SK-N-SH (cell line): ENCODE measurements at regions not wholly inside any gene's neighbourhood (a gene's known extent, or its start where the extent isn't known, plus 50 kb on each side); places are given as distances from the start of the nearest gene placed in this dataset.

Experiments used
- CTCF ChIA-PET: fragments of 300-600, 350-600 bp; formaldehyde crosslinking; extraction: SDS; loops from one replicate; lab custom pipeline; 2021; lab: Yijun Ruan, JAX
- POLR2A ChIA-PET: fragments of 350-600 bp; sonication (Branson Sonifier 250); formaldehyde crosslinking; extraction: SDS; loops from one replicate; lab custom pipeline; 2020; ENCODE audit warnings: antibody characterized with exemption, inconsistent platforms; lab: Yijun Ruan, JAX
- DNase-seq: peaks from one replicate; pipeline ENCODE4 v3.0.0; 2012
- H2AFZ ChIP-seq: fragments of 200-600 bp; sonication (generic); 2 replicates; pipeline ENCODE4 v1.8.1; 2016; ENCODE audit warnings: antibody characterized with exemption, mild to moderate bottlenecking, low read depth
- H3F3A ChIP-seq: fragments of 200-600 bp; sonication (generic); replicated peaks from 2 replicates; pipeline ENCODE3; 2016; ENCODE audit warnings: antibody characterized with exemption, mild to moderate bottlenecking; ENCODE audit not compliant: insufficient read depth
- H3K27ac ChIP-seq, 2 experiments: fragments of 200-500 bp in 1 of 2; fragments of 200-600 bp in 1 of 2; sonication (Bioruptor generic) in 1 of 2; sonication (generic), shearing (Covaris generic) in 1 of 2; 2 replicates each; pipeline versions ENCODE4 v1.5.1 to v1.6.1; 2014 to 2016; ENCODE audit warnings: low read depth in 2 of 2, inconsistent platforms in 1 of 2, low read length in 1 of 2, mild to moderate bottlenecking in 1 of 2, mixed read lengths in 1 of 2
- H3K27me3 ChIP-seq: fragments of 200-600 bp; sonication (generic), shearing (Covaris generic); 2 replicates; pipeline ENCODE4 v1.6.1; 2016; ENCODE audit warnings: mixed run types; ENCODE audit not compliant: insufficient read depth
- H3K36me3 ChIP-seq, 2 experiments: fragments of 200-500 bp in 1 of 2; fragments of 200-600 bp in 1 of 2; sonication (Bioruptor generic) in 1 of 2; sonication (generic) in 1 of 2; replicated peaks in 1 of 2; 2 replicates each; pipeline versions ENCODE3 to v1.5.1; 2014 to 2016; ENCODE audit warnings: low read length in 1 of 2, mild to moderate bottlenecking in 1 of 2; ENCODE audit not compliant: insufficient read depth in 2 of 2, control insufficient read depth in 1 of 2
- H3K4me1 ChIP-seq, 2 experiments: fragments of 200-500 bp in 1 of 2; fragments of 200-600 bp in 1 of 2; sonication (Bioruptor generic) in 1 of 2; sonication (generic), shearing (Covaris generic) in 1 of 2; 2 replicates each; pipeline versions ENCODE4 v1.5.1 to v1.6.1; 2014 to 2016; ENCODE audit warnings: low read depth in 1 of 2, low read length in 1 of 2, mixed run types in 1 of 2; ENCODE audit not compliant: insufficient read depth in 2 of 2, control insufficient read depth in 1 of 2
- H3K4me2 ChIP-seq: fragments of 200-600 bp; sonication (generic), shearing (Covaris generic); 2 replicates; pipeline ENCODE4 v1.6.1; 2017; ENCODE audit warnings: mixed run types
- H3K4me3 ChIP-seq, 2 experiments: fragments of 200-500 bp in 1 of 2; fragments of 200-600 bp in 1 of 2; sonication (Bioruptor generic) in 1 of 2; sonication (generic), shearing (Covaris generic) in 1 of 2; 2 replicates each; pipeline versions ENCODE4 v1.5.1 to v1.8.1; 2014 to 2016; ENCODE audit warnings: low read depth in 2 of 2, inconsistent platforms in 1 of 2, low read length in 1 of 2, mild to moderate bottlenecking in 1 of 2, mixed read lengths in 1 of 2, moderate library complexity in 1 of 2
- H3K79me2 ChIP-seq: fragments of 200-600 bp; sonication (generic); 2 replicates; pipeline ENCODE4 v1.8.1; 2017; ENCODE audit warnings: mild to moderate bottlenecking; ENCODE audit not compliant: insufficient read depth
- H3K9ac ChIP-seq: fragments of 200-600 bp; sonication (generic); 2 replicates; pipeline ENCODE4 v1.6.1; 2017; ENCODE audit warnings: mixed run types
- H3K9me2 ChIP-seq: fragments of 200-600 bp; sonication (generic); 2 replicates; pipeline ENCODE4 v1.6.1; 2017; ENCODE audit warnings: mixed run types
- H3K9me3 ChIP-seq: fragments of 200-600 bp; sonication (generic); 2 replicates; pipeline ENCODE4 v1.6.1; 2017; ENCODE audit warnings: mixed run types, mild to moderate bottlenecking, moderate library complexity
- H4K20me1 ChIP-seq: fragments of 200-600 bp; sonication (generic); 2 replicates; pipeline ENCODE4 v1.6.1; 2017; ENCODE audit warnings: mild to moderate bottlenecking, mixed run types; ENCODE audit not compliant: insufficient read depth
- CHD2 ChIP-seq: fragments of 150-350 bp; IDR thresholded peaks from 2 replicates; pipeline ENCODE4 v1.6.1; 2018; ENCODE audit warnings: low read length; ENCODE audit not compliant: partially characterized antibody
- EP300 ChIP-seq, 2 experiments: IDR thresholded peaks; 2 replicates each; pipeline versions ENCODE4 v1.4.0 to v1.6.1; 2012; ENCODE audit warnings: borderline replicate concordance in 1 of 2, low read depth in 1 of 2, low read length in 1 of 2
- GABPA ChIP-seq: IDR thresholded peaks from 2 replicates; pipeline ENCODE4 v1.4.0; 2012; ENCODE audit warnings: low read depth, mild to moderate bottlenecking
- JUND ChIP-seq: IDR thresholded peaks from 2 replicates; pipeline ENCODE4 v1.4.0; 2012
- MEF2A ChIP-seq: IDR thresholded peaks from 2 replicates; pipeline ENCODE4 v1.4.0; 2012; ENCODE audit warnings: low read depth, borderline replicate concordance
- MXI1 ChIP-seq: IDR thresholded peaks from 2 replicates; pipeline ENCODE4 v1.6.1; 2012; ENCODE audit warnings: mild to moderate bottlenecking, low read depth, low read length, improper control_type of control experiment
- NFIC ChIP-seq: IDR thresholded peaks from 2 replicates; pipeline ENCODE4 v1.4.0; 2012; ENCODE audit warnings: borderline replicate concordance
- NRF1 ChIP-seq: IDR thresholded peaks from 2 replicates; pipeline ENCODE4 v1.6.1; 2012; ENCODE audit warnings: low read depth, mild to moderate bottlenecking, low read length
- POLR2AphosphoS5 ChIP-seq: IDR thresholded peaks from 2 replicates; pipeline ENCODE4 v1.6.1; 2012; ENCODE audit warnings: low read depth, low read length
- RAD21 ChIP-seq: IDR thresholded peaks from 2 replicates; pipeline ENCODE4 v1.6.1; 2012; ENCODE audit warnings: mild to moderate bottlenecking, low read length
- RCOR1 ChIP-seq: fragments of 150-350 bp; IDR thresholded peaks from 2 replicates; pipeline ENCODE4 v1.6.1; 2017; ENCODE audit warnings: antibody characterized with exemption, low read length
- TEAD4 ChIP-seq: IDR thresholded peaks from 2 replicates; pipeline ENCODE4 v1.4.0; 2012; ENCODE audit warnings: mild to moderate bottlenecking, borderline replicate concordance; ENCODE audit not compliant: insufficient read depth
- WGBS: methylation state at CpG from one replicate; pipeline ENCODE4 v1.1.6; 2017; ENCODE audit warnings: low lambda C conversion rate; 5-methylcytosine and 5-hydroxymethylcytosine counted together
- TF ChIP-seq, protein P1 (sequence below): fragments of 150-350 bp; IDR thresholded peaks from 2 replicates; pipeline ENCODE4 v1.6.1; 2016; ENCODE audit warnings: mild to moderate bottlenecking, low read depth, low read length
- TF ChIP-seq, protein P2 (sequence below): IDR thresholded peaks from 2 replicates; pipeline ENCODE4 v1.4.0; 2012; ENCODE audit warnings: low read depth, borderline replicate concordance
- TF ChIP-seq, protein P3 (sequence below): IDR thresholded peaks from 2 replicates; pipeline ENCODE4 v1.6.1; 2012; ENCODE audit warnings: mild to moderate bottlenecking, low read depth, low read length, moderate library complexity
- TF ChIP-seq, protein P4 (sequence below): IDR thresholded peaks from 2 replicates; pipeline ENCODE4 v1.4.0; 2012; ENCODE audit warnings: low read depth, borderline replicate concordance
- TF ChIP-seq, protein P5 (sequence below): fragments of 150-350 bp; IDR thresholded peaks from 2 replicates; pipeline ENCODE4 v1.6.1; 2017; ENCODE audit warnings: antibody characterized with exemption, low read length, low read depth, borderline replicate concordance
- TF ChIP-seq, protein P6 (sequence below): fragments of 200-600 bp; sonication (generic); IDR thresholded peaks from 2 replicates; pipeline ENCODE4 v1.6.1; 2017; ENCODE audit warnings: antibody characterized with exemption, mild to moderate bottlenecking, moderate library complexity

DNA sequence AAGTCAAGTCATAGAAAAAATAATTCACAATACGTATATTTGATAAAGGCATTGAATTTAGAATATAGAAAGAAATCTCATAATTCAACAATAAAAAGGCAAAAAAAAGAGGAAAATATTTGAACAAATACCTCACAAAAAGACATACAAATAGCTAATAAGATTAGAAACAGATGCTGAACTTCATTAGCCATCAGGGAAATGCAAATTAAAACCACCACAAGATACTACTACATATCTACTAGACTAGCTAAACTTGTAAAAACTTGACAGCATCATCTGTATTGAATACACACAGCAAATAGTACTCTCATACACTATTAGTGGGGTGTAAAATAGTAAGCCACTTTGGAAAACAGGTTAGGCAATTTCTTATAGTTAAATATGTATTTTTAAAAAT, 128.7 kb upstream of the TLL1 start:
- Histone ChIP-seq H4K20me1 (no peaks in the 10 kb centered on the region), H3K4me3 (no peak overlapping the region), H2AFZ (no peak overlapping the region), H3K9me2 (no peaks in the 10 kb centered on the region), H3K9me3 (no peaks in the 10 kb centered on the region), H3K27me3 (no peaks in the 10 kb centered on the region), H3K36me3 (no peaks in the 10 kb centered on the region), H3F3A (no peaks in the 10 kb centered on the region), H3K27ac (no peak overlapping the region), H3K79me2 (no peaks in the 10 kb centered on the region; the same call in 1 of the 2 replicates), H3K9ac (no peak overlapping the region), H3K4me1 (no peaks in the 10 kb centered on the region; a peak in 1 of 4 replicates), H3K4me2 (no peak overlapping the region)
- ChIA-PET POLR2A (no interaction called here), CTCF (no interaction called here)
- WGBS, result 33% methylated on average over 1 of the region's 1 CpG
- TF ChIP-seq, protein P1, sequence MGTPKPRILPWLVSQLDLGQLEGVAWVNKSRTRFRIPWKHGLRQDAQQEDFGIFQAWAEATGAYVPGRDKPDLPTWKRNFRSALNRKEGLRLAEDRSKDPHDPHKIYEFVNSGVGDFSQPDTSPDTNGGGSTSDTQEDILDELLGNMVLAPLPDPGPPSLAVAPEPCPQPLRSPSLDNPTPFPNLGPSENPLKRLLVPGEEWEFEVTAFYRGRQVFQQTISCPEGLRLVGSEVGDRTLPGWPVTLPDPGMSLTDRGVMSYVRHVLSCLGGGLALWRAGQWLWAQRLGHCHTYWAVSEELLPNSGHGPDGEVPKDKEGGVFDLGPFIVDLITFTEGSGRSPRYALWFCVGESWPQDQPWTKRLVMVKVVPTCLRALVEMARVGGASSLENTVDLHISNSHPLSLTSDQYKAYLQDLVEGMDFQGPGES, result no peak
- TF ChIP-seq RCOR1, result no peak
- no peak for DNase-seq

DNA sequence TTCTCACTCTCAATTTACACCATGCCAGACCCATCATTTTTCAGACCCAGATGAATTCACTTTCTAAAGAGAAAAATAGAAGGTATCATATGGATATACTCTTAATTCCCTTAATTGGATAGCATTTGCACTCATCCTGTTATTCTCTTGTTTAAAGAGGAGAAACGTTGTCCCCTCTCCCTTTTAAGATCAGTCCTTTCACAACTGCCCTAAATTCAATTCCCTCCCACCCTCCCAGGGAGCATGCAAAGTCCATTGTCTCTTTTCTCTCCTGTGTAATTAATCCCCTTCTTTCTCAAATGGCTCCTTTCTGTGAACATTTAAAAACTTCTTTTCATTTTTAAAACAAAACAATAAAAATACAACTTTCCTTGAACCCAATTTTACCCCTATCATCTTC, 124.7 kb upstream of the TLL1 start:
- Histone ChIP-seq H3K79me2 (no peaks in the 10 kb centered on the region), H3K9ac (no peak overlapping the region), H3K36me3 (no peaks in the 10 kb centered on the region), H3K27ac (no peak overlapping the region), H3K9me2 (no peaks in the 10 kb centered on the region), H3F3A (no peaks in the 10 kb centered on the region), H3K4me1 (no peaks in the 10 kb centered on the region), H3K9me3 (no peaks in the 10 kb centered on the region), H3K4me3 (no peak overlapping the region), H3K4me2 (no peak overlapping the region), H2AFZ (no peak overlapping the region), H4K20me1 (no peaks in the 10 kb centered on the region), H3K27me3 (no peaks in the 10 kb centered on the region)
- no peak for TF ChIP-seq MEF2A
- no peak for TF ChIP-seq CHD2
- TF ChIP-seq, protein P2, sequence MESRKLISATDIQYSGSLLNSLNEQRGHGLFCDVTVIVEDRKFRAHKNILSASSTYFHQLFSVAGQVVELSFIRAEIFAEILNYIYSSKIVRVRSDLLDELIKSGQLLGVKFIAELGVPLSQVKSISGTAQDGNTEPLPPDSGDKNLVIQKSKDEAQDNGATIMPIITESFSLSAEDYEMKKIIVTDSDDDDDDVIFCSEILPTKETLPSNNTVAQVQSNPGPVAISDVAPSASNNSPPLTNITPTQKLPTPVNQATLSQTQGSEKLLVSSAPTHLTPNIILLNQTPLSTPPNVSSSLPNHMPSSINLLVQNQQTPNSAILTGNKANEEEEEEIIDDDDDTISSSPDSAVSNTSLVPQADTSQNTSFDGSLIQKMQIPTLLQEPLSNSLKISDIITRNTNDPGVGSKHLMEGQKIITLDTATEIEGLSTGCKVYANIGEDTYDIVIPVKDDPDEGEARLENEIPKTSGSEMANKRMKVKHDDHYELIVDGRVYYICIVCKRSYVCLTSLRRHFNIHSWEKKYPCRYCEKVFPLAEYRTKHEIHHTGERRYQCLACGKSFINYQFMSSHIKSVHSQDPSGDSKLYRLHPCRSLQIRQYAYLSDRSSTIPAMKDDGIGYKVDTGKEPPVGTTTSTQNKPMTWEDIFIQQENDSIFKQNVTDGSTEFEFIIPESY, result no peak
- TF ChIP-seq POLR2AphosphoS5, result no peak
- TF ChIP-seq, protein P3, sequence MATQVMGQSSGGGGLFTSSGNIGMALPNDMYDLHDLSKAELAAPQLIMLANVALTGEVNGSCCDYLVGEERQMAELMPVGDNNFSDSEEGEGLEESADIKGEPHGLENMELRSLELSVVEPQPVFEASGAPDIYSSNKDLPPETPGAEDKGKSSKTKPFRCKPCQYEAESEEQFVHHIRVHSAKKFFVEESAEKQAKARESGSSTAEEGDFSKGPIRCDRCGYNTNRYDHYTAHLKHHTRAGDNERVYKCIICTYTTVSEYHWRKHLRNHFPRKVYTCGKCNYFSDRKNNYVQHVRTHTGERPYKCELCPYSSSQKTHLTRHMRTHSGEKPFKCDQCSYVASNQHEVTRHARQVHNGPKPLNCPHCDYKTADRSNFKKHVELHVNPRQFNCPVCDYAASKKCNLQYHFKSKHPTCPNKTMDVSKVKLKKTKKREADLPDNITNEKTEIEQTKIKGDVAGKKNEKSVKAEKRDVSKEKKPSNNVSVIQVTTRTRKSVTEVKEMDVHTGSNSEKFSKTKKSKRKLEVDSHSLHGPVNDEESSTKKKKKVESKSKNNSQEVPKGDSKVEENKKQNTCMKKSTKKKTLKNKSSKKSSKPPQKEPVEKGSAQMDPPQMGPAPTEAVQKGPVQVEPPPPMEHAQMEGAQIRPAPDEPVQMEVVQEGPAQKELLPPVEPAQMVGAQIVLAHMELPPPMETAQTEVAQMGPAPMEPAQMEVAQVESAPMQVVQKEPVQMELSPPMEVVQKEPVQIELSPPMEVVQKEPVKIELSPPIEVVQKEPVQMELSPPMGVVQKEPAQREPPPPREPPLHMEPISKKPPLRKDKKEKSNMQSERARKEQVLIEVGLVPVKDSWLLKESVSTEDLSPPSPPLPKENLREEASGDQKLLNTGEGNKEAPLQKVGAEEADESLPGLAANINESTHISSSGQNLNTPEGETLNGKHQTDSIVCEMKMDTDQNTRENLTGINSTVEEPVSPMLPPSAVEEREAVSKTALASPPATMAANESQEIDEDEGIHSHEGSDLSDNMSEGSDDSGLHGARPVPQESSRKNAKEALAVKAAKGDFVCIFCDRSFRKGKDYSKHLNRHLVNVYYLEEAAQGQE, result no peak
- TF ChIP-seq JUND, result no peak
- TF ChIP-seq EP300 (IDR thresholded peaks at IDR 0.05; ENCODE audit: borderline replicate concordance in 1 of 2, low read depth in 1 of 2, low read length in 1 of 2), result no peak
- no peak for TF ChIP-seq RAD21
- TF ChIP-seq, protein P4, sequence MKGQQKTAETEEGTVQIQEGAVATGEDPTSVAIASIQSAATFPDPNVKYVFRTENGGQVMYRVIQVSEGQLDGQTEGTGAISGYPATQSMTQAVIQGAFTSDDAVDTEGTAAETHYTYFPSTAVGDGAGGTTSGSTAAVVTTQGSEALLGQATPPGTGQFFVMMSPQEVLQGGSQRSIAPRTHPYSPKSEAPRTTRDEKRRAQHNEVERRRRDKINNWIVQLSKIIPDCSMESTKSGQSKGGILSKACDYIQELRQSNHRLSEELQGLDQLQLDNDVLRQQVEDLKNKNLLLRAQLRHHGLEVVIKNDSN, result no peak
- no peak for TF ChIP-seq TEAD4
- no peak for TF ChIP-seq GABPA
- TF ChIP-seq, protein P5, sequence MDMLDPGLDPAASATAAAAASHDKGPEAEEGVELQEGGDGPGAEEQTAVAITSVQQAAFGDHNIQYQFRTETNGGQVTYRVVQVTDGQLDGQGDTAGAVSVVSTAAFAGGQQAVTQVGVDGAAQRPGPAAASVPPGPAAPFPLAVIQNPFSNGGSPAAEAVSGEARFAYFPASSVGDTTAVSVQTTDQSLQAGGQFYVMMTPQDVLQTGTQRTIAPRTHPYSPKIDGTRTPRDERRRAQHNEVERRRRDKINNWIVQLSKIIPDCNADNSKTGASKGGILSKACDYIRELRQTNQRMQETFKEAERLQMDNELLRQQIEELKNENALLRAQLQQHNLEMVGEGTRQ, result no peak
- TF ChIP-seq MXI1, result no peak
- TF ChIP-seq, protein P6, sequence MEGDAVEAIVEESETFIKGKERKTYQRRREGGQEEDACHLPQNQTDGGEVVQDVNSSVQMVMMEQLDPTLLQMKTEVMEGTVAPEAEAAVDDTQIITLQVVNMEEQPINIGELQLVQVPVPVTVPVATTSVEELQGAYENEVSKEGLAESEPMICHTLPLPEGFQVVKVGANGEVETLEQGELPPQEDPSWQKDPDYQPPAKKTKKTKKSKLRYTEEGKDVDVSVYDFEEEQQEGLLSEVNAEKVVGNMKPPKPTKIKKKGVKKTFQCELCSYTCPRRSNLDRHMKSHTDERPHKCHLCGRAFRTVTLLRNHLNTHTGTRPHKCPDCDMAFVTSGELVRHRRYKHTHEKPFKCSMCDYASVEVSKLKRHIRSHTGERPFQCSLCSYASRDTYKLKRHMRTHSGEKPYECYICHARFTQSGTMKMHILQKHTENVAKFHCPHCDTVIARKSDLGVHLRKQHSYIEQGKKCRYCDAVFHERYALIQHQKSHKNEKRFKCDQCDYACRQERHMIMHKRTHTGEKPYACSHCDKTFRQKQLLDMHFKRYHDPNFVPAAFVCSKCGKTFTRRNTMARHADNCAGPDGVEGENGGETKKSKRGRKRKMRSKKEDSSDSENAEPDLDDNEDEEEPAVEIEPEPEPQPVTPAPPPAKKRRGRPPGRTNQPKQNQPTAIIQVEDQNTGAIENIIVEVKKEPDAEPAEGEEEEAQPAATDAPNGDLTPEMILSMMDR, result no peak
- no peak for TF ChIP-seq NRF1
- TF ChIP-seq NFIC, result no peak
- 0% methylated on average over 1 of the region's 1 CpG for WGBS
- POLR2A ChIA-PET, result no interaction called here
- DNase-seq, result no peak
- CTCF ChIA-PET, result no interaction called here
